GM23248 (cell line): ENCODE measurements at regions not wholly inside any gene's neighbourhood (a gene's known extent, or its start where the extent isn't known, plus 50 kb on each side); places are given as distances from the start of the nearest gene placed in this dataset.
A peak's percentile ranks its signal among the peaks of the same experiment; 100 is the strongest.

Experiments used
- DNase-seq: peaks from one replicate; pipeline ENCODE4 v3.0.0-alpha.2; 2015
- H2AFZ ChIP-seq: fragments of 200-600 bp; sonication (generic); 2 replicates; pipeline ENCODE4 v1.6.1; 2016; ENCODE audit warnings: antibody characterized with exemption
- H3F3A ChIP-seq: fragments of 200-600 bp; sonication (generic); 2 replicates; pipeline ENCODE4 v1.6.1; 2016; ENCODE audit warnings: mild to moderate bottlenecking, antibody characterized with exemption, mixed run types; ENCODE audit not compliant: insufficient read depth
- H3K27ac ChIP-seq: fragments of 200-600 bp; sonication (generic); 2 replicates; pipeline ENCODE4 v1.5.1; 2016; ENCODE audit warnings: mild to moderate bottlenecking
- H3K27me3 ChIP-seq: fragments of 200-600 bp; sonication (generic); replicated peaks from 2 replicates; pipeline ENCODE4 v1.6.1; 2016; ENCODE audit warnings: mild to moderate bottlenecking; ENCODE audit not compliant: insufficient read depth
- H3K36me3 ChIP-seq: fragments of 200-600 bp; sonication (generic); 2 replicates; pipeline ENCODE4 v1.6.1; 2016; ENCODE audit warnings: low read depth, mild to moderate bottlenecking
- H3K4me1 ChIP-seq: fragments of 200-600 bp; sonication (generic); 2 replicates; pipeline ENCODE4 v1.6.1; 2016; ENCODE audit warnings: mild to moderate bottlenecking; ENCODE audit not compliant: insufficient read depth
- H3K4me2 ChIP-seq: fragments of 200-600 bp; sonication (generic); one replicate; pipeline ENCODE4 v1.6.1; 2016; ENCODE audit warnings: mild to moderate bottlenecking; ENCODE audit not compliant: unreplicated experiment
- H3K4me3 ChIP-seq: fragments of 200-600 bp; sonication (generic); 2 replicates; pipeline ENCODE4 v1.5.1; 2016; ENCODE audit warnings: mild to moderate bottlenecking
- H3K79me2 ChIP-seq: fragments of 200-600 bp; sonication (generic); 2 replicates; pipeline ENCODE4 v1.6.1; 2016; ENCODE audit warnings: mild to moderate bottlenecking; ENCODE audit not compliant: insufficient read depth
- H3K9ac ChIP-seq: fragments of 200-600 bp; sonication (generic); 2 replicates; pipeline ENCODE4 v1.6.1; 2016; ENCODE audit warnings: mild to moderate bottlenecking
- H3K9me2 ChIP-seq: fragments of 200-600 bp; sonication (generic); 2 replicates; pipeline ENCODE4 v1.6.1; 2016; ENCODE audit warnings: mixed run types, mild to moderate bottlenecking, moderate library complexity; ENCODE audit not compliant: insufficient read depth
- H3K9me3 ChIP-seq: fragments of 200-600 bp; sonication (generic); one replicate; pipeline ENCODE4 v1.6.1; 2017; ENCODE audit warnings: low read depth
- H4K20me1 ChIP-seq: fragments of 200-600 bp; sonication (generic); 2 replicates; pipeline ENCODE4 v1.6.0; 2016; ENCODE audit not compliant: insufficient read depth
- EZH2 ChIP-seq: fragments of 200-600 bp; sonication (generic); IDR thresholded peaks from 2 replicates; pipeline ENCODE4 v1.6.1; 2018; ENCODE audit warnings: antibody characterized with exemption, mild to moderate bottlenecking; ENCODE audit not compliant: insufficient read depth, poor library complexity, severe bottlenecking
- EZH2phosphoT487 ChIP-seq: fragments of 200-600 bp; sonication (generic); IDR thresholded peaks from 2 replicates; pipeline ENCODE4 v1.6.1; 2018; ENCODE audit warnings: antibody characterized with exemption, moderate library complexity, mild to moderate bottlenecking, low read depth; ENCODE audit not compliant: insufficient read depth
- WGBS, 2 experiments: methylation state at CpG; one replicate each; pipeline ENCODE4 v1.1.6; 2015 to 2017; ENCODE audit warnings: low lambda C conversion rate in 2 of 2, low coverage in 1 of 2; ENCODE audit errors: missing lambda C conversion rate in 2 of 2; 5-methylcytosine and 5-hydroxymethylcytosine counted together
- in situ Hi-C: fragments of 300-500 bp; cut with MboI; formaldehyde crosslinking; loops from 2 replicates; pipeline ENCODE4 v1.15.0; 2020

- Histone ChIP-seq H4K20me1 (no peaks in the 10 kb centered on the region), H3K36me3 (no peaks in the 10 kb centered on the region), H3K27ac (no peak overlapping the region), H3K4me3 (no peak overlapping the region), H3K9me3 (no peaks in the 10 kb centered on the region), H3K9ac (no peak overlapping the region), H2AFZ (no peak overlapping the region), H3K9me2 (no peaks in the 10 kb centered on the region), H3K4me2 (no peak overlapping the region), H3F3A (peaks cover 26% of the 10 kb centered on the region), H3K27me3 (no peaks in the 10 kb centered on the region), H3K4me1 (peaks cover 27% of the 10 kb centered on the region), H3K79me2 (no peaks in the 10 kb centered on the region)
- 88 to 93% methylated on average over 6 of the region's 6 CpGs for WGBS, 2 experiments
- DNase-seq = no peak
- TF ChIP-seq EZH2phosphoT487 (no peak), EZH2 (no peak)
- in situ Hi-C loops = loop anchor here (25.0 kb wide), 1 partner anchor 1306 kb away; no protein-coding TSS in a partner anchor
Measured at GRCh38 chr2:133843551-133843950, 275.3 kb upstream of the NCKAP5 start.

- Histone ChIP-seq H3K79me2 (no peaks in the 10 kb centered on the region), H4K20me1 (no peaks in the 10 kb centered on the region), H3K9me2 (no peaks in the 10 kb centered on the region), H3K4me2 (no peak overlapping the region), H3K27me3 (no peaks in the 10 kb centered on the region), H3F3A (peaks cover 26% of the 10 kb centered on the region), H3K4me1 (peaks cover 27% of the 10 kb centered on the region), H3K27ac (no peak overlapping the region), H3K9ac (no peak overlapping the region), H3K9me3 (no peaks in the 10 kb centered on the region), H3K4me3 (no peak overlapping the region), H2AFZ (0 out of 2 replicates have a peak overlapping the region, but pooled peaks have one; percentile 36), H3K36me3 (no peaks in the 10 kb centered on the region)
- TF ChIP-seq EZH2phosphoT487 = no peak
- no peak for TF ChIP-seq EZH2
- 37% methylated on average over 9 of the region's 9 CpGs for WGBS, 2 experiments
- DNase-seq = peak; percentile 86
- in situ Hi-C loops = loop anchor here (25.0 kb wide), 1 partner anchor 1307 kb away; no protein-coding TSS in a partner anchor
Measured at GRCh38 chr2:133844214-133844892, 276.1 kb upstream of the NCKAP5 start.

GRCh38 chr2:133846476-133846875 lies 278.2 kb upstream of the NCKAP5 start:
- in situ Hi-C loops = loop anchor here (25.0 kb wide), 1 partner anchor 1309 kb away; no protein-coding TSS in a partner anchor
- Histone ChIP-seq H3K4me1 (peaks cover 22% of the 10 kb centered on the region), H3K27me3 (no peaks in the 10 kb centered on the region), H3K27ac (no peak overlapping the region), H2AFZ (no peak overlapping the region), H3K9ac (no peak overlapping the region), H3K9me2 (no peaks in the 10 kb centered on the region), H3K4me3 (no peak overlapping the region), H3F3A (peaks cover 19% of the 10 kb centered on the region), H4K20me1 (no peaks in the 10 kb centered on the region), H3K36me3 (no peaks in the 10 kb centered on the region), H3K79me2 (no peaks in the 10 kb centered on the region), H3K4me2 (no peak overlapping the region), H3K9me3 (no peaks in the 10 kb centered on the region)
- no peak for TF ChIP-seq EZH2phosphoT487
- WGBS, 2 experiments = 91 to 95% methylated on average over 4 of the region's 4 CpGs
- no peak for DNase-seq

- H3K79me2 ChIP-seq = no peaks in the 10 kb centered on the region
- no peak overlapping the region for H2AFZ ChIP-seq
- no peaks in the 10 kb centered on the region for H3K27me3 ChIP-seq
- H3K36me3 ChIP-seq = no peaks in the 10 kb centered on the region
- H3K4me3 ChIP-seq = no peak overlapping the region
- H3K9me2 ChIP-seq = no peaks in the 10 kb centered on the region
- TF ChIP-seq EZH2 (no peak), EZH2phosphoT487 (no peak)
- H3K27ac ChIP-seq = no peak overlapping the region
- peaks cover 13% of the 10 kb centered on the region for H3K4me1 ChIP-seq
- no peak for DNase-seq
- no peak overlapping the region for H3K4me2 ChIP-seq
- 80 to 84% methylated on average over 5 of the region's 5 CpGs for WGBS, 2 experiments
- in situ Hi-C loops = loop anchor here (25.0 kb wide), 1 partner anchor 1310 kb away; no protein-coding TSS in a partner anchor
- no peaks in the 10 kb centered on the region for H3K9me3 ChIP-seq
- no peak overlapping the region for H3K9ac ChIP-seq
- H3F3A ChIP-seq = peaks cover 11% of the 10 kb centered on the region
- H4K20me1 ChIP-seq = no peaks in the 10 kb centered on the region
Measured at GRCh38 chr2:133847591-133847990, 279.3 kb upstream of the NCKAP5 start.
